Body of pancreas (tissue), 4 donors: ENCODE measurements at regions not wholly inside any gene's neighbourhood (a gene's known extent, or its start where the extent isn't known, plus 50 kb on each side); places are given as distances from the start of the nearest gene placed in this dataset.

ENCODE experiments used
- ATAC-seq: fragments of 150-250 bp; one replicate; pipeline ENCODE4 v1.9.1; 2016
- DNase-seq, 4 donors: peaks; one replicate each; pipeline ENCODE4 v3.0.0-alpha.2; 2019
- H3K27ac ChIP-seq, 4 donors: fragments of 200-600 bp; sonication (generic); 1 replicate in 3 of 4; 2 replicates in 1 of 4; pipeline versions ENCODE4 v1.5.1 to v1.6.1; 2016 to 2019; ENCODE audit warnings: mild to moderate bottlenecking in 1 of 4, mixed read lengths in 1 of 4, moderate library complexity in 1 of 4
- H3K27me3 ChIP-seq, 2 donors: fragments of 200-600 bp; sonication (generic); one replicate each; pipeline ENCODE4 v1.6.0; 2016; ENCODE audit warnings: mild to moderate bottlenecking in 1 of 2
- H3K36me3 ChIP-seq, 2 donors: fragments of 200-600 bp; sonication (generic); replicated peaks in 1 of 2; 2 replicates each; pipeline ENCODE4 v1.5.1; 2016; ENCODE audit warnings: low read depth in 2 of 2; ENCODE audit not compliant: insufficient read depth in 1 of 2
- H3K4me1 ChIP-seq: fragments of 200-600 bp; sonication (generic); one replicate; pipeline ENCODE4 v1.6.0; 2016
- H3K4me3 ChIP-seq, 2 donors: fragments of 200-600 bp; sonication (generic); 1 replicate in 1 of 2; 2 replicates in 1 of 2; pipeline ENCODE4 v1.5.1; 2016 to 2019
- H3K9me3 ChIP-seq, 3 donors: fragments of 200-600 bp; sonication (generic); 1 replicate in 2 of 3; 2 replicates in 1 of 3; pipeline ENCODE4 v1.5.1; 2016
- CTCF ChIP-seq, 7 experiments: fragments of 450-650 bp in 4 of 7; fragments of 200-600 bp in 3 of 7; sonication (generic) in 3 of 7; IDR thresholded peaks; one replicate each; pipeline ENCODE4 v1.5.1; 2016 to 2019; ENCODE audit warnings: antibody characterized with exemption in 7 of 7
- POLR2A ChIP-seq, 3 donors: fragments of 450-650 bp; IDR thresholded peaks; one replicate each; pipeline ENCODE4 v1.6.1; 2016; ENCODE audit warnings: antibody characterized with exemption in 3 of 3, mild to moderate bottlenecking in 2 of 3
- WGBS, 2 donors: methylation state at CpG; one replicate each; pipeline ENCODE4 v1.1.5; 2017; 5-methylcytosine and 5-hydroxymethylcytosine counted together
- intact Hi-C: fragments of 100-400 bp; cut with DNase I; formaldehyde crosslinking; loops from one replicate; pipeline ENCODE4 v1.15.1; 2023

DNA sequence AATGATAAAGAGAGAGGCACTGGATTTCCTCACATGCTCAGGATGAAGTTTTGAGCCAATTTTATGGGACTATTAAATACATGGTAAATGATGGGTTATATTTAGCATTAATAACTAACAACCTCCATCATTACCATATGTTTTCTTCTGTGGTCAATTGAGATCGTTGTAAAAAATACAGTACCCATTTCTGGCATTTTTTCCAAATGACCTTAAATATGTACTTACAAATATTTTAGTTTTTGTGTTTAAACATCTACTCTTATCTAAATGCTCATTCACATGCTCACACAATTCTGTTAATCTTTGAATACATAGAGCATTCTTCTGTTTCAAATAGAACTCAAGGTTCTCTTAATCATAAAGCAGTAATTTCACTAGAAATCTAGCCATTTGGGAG lies 330.0 kb upstream of the BRINP3 start:
- intact Hi-C loops: no loop called here
- ATAC-seq: no peak
- no peak for TF ChIP-seq CTCF (IDR thresholded peaks at IDR 0.05)
- no peak for TF ChIP-seq POLR2A (IDR thresholded peaks at IDR 0.05)
- DNase-seq: no peak
- Histone ChIP-seq H3K27me3 (no peaks in the 10 kb centered on the region), H3K9me3 (no peaks in the 10 kb centered on the region), H3K36me3 (no peaks in the 10 kb centered on the region), H3K27ac (no peak overlapping the region), H3K4me1 (no peaks in the 10 kb centered on the region), H3K4me3 (no peak overlapping the region)
- 11 to 15% methylated on average over 1 of the region's 1 CpG for WGBS, 2 donors

- no peaks in the 10 kb centered on the region for H3K9me3 ChIP-seq
- no peak for TF ChIP-seq CTCF (IDR thresholded peaks at IDR 0.05)
- no peak for TF ChIP-seq POLR2A (IDR thresholded peaks at IDR 0.05)
- H3K27ac ChIP-seq: no peak overlapping the region
- ATAC-seq (no peak), DNase-seq (no peak)
- no peaks in the 10 kb centered on the region for H3K36me3 ChIP-seq
- no peaks in the 10 kb centered on the region for H3K4me1 ChIP-seq
- 39 to 46% methylated on average over 3 of the region's 3 CpGs for WGBS, 2 donors
- H3K4me3 ChIP-seq: no peak overlapping the region
- no peaks in the 10 kb centered on the region for H3K27me3 ChIP-seq
- intact Hi-C loops: no loop called here
Measured at GRCh38 chr1:190808035-190808434, 330.4 kb upstream of the BRINP3 start.

- no peak for ATAC-seq
- H3K9me3 ChIP-seq: no peaks in the 10 kb centered on the region
- no peak for TF ChIP-seq POLR2A (IDR thresholded peaks at IDR 0.05)
- no peak for TF ChIP-seq CTCF (IDR thresholded peaks at IDR 0.05)
- intact Hi-C loops: no loop called here
- DNase-seq: no peak
- H3K27ac ChIP-seq: no peak overlapping the region
- no peaks in the 10 kb centered on the region for H3K27me3 ChIP-seq
- 60 to 79% methylated on average over 1 to 3 of the region's 3 CpGs for WGBS, 2 donors
- no peaks in the 10 kb centered on the region for H3K36me3 ChIP-seq
- H3K4me1 ChIP-seq: no peaks in the 10 kb centered on the region
- H3K4me3 ChIP-seq: no peak overlapping the region
Measured at GRCh38 chr1:190809312-190809711, 331.6 kb upstream of the BRINP3 start.

- ATAC-seq (no peak), DNase-seq (no peak)
- H3K27me3 ChIP-seq: no peaks in the 10 kb centered on the region
- intact Hi-C loops: no loop called here
- WGBS, 2 donors: 55 to 76% methylated on average over 2 of the region's 2 CpGs
- H3K36me3 ChIP-seq: no peaks in the 10 kb centered on the region
- no peak for TF ChIP-seq POLR2A (IDR thresholded peaks at IDR 0.05)
- H3K27ac ChIP-seq: no peak overlapping the region
- no peaks in the 10 kb centered on the region for H3K4me1 ChIP-seq
- no peak overlapping the region for H3K4me3 ChIP-seq
- H3K9me3 ChIP-seq: no peaks in the 10 kb centered on the region
Measured at GRCh38 chr1:190812996-190813395, 335.3 kb upstream of the BRINP3 start.

- TF ChIP-seq CTCF (IDR thresholded peaks at IDR 0.05) (no peak), POLR2A (IDR thresholded peaks at IDR 0.05) (no peak)
- Histone ChIP-seq H3K4me1 (no peaks in the 10 kb centered on the region), H3K36me3 (no peaks in the 10 kb centered on the region), H3K9me3 (no peaks in the 10 kb centered on the region), H3K4me3 (no peak overlapping the region), H3K27ac (no peak overlapping the region), H3K27me3 (no peaks in the 10 kb centered on the region)
- DNase-seq (no peak), ATAC-seq (no peak)
- intact Hi-C loops: no loop called here
Measured at GRCh38 chr1:190832511-190832910, 354.8 kb upstream of the BRINP3 start.
